ENCODE measurements at regions not wholly inside any gene's neighbourhood (a gene's known extent, or its start where the extent isn't known, plus 50 kb on each side); places are given as distances from the start of the nearest gene placed in this dataset.

DNA sequence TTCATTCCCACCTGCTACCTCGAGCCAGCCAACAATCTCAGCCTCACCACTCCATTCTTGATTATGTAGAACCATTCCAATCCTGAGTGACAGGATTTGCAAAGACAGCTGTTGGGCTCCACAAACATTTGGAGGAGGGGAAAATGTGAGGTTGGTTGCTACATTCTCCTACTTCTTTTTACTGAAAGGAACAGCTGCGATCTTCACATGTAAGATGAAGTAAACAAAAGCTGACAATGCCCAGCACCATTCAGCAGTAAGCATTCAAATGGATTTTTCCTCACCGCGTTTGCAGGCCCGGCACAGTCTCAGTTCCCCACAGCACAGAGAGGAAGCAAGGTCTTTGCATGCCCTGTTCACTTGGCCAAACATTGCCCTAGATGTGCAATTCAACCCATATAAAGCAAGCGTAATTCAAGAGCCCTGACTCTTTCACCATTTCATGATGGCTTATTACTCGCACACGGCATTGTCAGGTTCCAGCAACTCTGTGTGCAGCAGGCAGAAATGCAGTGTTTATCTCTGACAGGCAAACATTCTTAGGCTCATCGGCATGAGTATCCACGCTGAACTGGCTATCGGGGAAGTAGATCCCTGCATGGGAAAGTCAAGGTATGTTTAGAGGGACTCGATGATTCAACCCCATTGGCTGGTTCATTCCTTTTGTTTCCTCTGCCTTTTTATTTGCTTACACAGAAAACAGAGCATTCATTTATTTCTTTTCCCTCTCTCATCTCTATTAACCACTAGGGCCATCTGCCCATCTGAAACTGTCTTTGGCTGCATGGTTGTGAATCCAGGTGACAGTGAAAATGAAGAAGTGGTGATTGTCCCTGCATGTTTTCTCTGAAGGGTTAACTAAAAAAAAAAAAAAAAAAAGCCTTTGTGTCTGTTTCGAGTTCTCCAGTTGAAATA lies 236.1 kb upstream of the PLEKHG7 start:
- DNase-seq (ENCODE audit: extremely low read depth, low read depth) = no peak
- H3K4me3 ChIP-seq (replicated peaks; ENCODE audit: low read depth, low read length) = no peak overlapping the region
- no peak for TF ChIP-seq CTCF (IDR thresholded peaks at IDR 0.05; ENCODE audit: low read depth, low read length, missing control alignments)

- no peak overlapping the region for H3K4me3 ChIP-seq (replicated peaks; ENCODE audit: low read depth, low read length)
- DNase-seq (ENCODE audit: extremely low read depth, low read depth) = no peak
- no peak for TF ChIP-seq CTCF (IDR thresholded peaks at IDR 0.05; ENCODE audit: low read depth, low read length, missing control alignments)
These were observed 236.9 kb upstream of the PLEKHG7 start for GRCh38 chr12:92465786-92466295.

DNA sequence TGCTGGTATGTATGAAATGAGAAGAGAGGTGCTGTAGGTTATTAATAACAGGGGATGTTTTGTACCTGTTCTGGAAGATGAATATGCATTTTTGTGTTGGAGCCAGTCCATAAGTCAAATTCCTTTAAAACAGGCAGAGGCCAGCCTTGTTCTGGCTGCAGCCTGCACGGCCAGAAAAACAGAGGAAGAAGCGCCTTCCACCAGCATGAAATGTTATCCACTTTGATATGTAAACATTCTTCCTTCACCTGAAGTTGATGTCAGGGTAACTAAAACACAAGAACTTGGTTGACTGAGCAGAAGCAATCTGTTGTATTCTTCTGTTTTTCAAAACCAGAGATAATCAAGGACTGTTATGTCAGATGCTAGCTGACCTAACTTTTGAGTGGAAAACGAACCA lies 237.9 kb upstream of the PLEKHG7 start:
- TF ChIP-seq CTCF (IDR thresholded peaks at IDR 0.05; ENCODE audit: low read depth, low read length, missing control alignments) = no peak
- DNase-seq (ENCODE audit: extremely low read depth, low read depth) = no peak
- no peak overlapping the region for H3K4me3 ChIP-seq (replicated peaks; ENCODE audit: low read depth, low read length)

GRCh38 chr12:92463171-92463570 lies 239.6 kb upstream of the PLEKHG7 start:
- no peak for TF ChIP-seq CTCF (IDR thresholded peaks at IDR 0.05; ENCODE audit: low read depth, low read length, missing control alignments)
- H3K4me3 ChIP-seq (replicated peaks; ENCODE audit: low read depth, low read length) = no peak overlapping the region
- no peak for DNase-seq (ENCODE audit: extremely low read depth, low read depth)

GRCh38 chr12:92462527-92462926 lies 240.3 kb upstream of the PLEKHG7 start:
- no peak overlapping the region for H3K4me3 ChIP-seq (replicated peaks; ENCODE audit: low read depth, low read length)
- no peak for TF ChIP-seq CTCF (IDR thresholded peaks at IDR 0.05; ENCODE audit: low read depth, low read length, missing control alignments)
- no peak for DNase-seq (ENCODE audit: extremely low read depth, low read depth)

DNA sequence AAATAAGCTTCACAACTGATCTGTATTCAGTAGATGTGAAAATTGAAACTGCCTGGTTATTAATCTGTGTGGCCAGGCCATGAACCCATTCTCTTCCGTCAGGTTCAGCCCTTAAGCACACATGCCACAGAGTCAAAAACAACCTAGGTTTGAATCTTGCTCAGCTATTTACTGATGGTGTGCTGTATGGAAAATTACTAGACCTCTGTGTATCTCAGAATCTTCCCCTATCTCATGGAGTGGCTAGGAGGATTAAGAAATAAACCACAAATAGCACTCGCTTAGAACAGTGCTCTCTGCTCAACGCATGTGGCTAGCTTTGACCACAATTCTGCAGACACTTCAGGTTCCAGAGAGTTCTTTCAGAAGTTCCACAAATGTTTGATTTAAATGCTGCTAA lies 240.7 kb upstream of the PLEKHG7 start:
- DNase-seq (ENCODE audit: extremely low read depth, low read depth) = no peak
- no peak for TF ChIP-seq CTCF (IDR thresholded peaks at IDR 0.05; ENCODE audit: low read depth, low read length, missing control alignments)
- H3K4me3 ChIP-seq (replicated peaks; ENCODE audit: low read depth, low read length) = no peak overlapping the region
